Dedifferentiated amniotic fluid mesenchymal stem cell (primary cell): ENCODE measurements at regions not wholly inside any gene's neighbourhood (a gene's known extent, or its start where the extent isn't known, plus 50 kb on each side); places are given as distances from the start of the nearest gene placed in this dataset.
A peak's percentile ranks its signal among the peaks of the same experiment; 100 is the strongest.
"Not testable (repeated sequence)": the region's sequence is repeated elsewhere in the genome, so short reads cannot be mapped to it uniquely, and the experiment has no call there.

ENCODE experiments used
- DNase-seq: peaks from one replicate; pipeline ENCODE4 v3.0.0-alpha.2; 2016; ENCODE audit errors: extremely low spot score

DNA sequence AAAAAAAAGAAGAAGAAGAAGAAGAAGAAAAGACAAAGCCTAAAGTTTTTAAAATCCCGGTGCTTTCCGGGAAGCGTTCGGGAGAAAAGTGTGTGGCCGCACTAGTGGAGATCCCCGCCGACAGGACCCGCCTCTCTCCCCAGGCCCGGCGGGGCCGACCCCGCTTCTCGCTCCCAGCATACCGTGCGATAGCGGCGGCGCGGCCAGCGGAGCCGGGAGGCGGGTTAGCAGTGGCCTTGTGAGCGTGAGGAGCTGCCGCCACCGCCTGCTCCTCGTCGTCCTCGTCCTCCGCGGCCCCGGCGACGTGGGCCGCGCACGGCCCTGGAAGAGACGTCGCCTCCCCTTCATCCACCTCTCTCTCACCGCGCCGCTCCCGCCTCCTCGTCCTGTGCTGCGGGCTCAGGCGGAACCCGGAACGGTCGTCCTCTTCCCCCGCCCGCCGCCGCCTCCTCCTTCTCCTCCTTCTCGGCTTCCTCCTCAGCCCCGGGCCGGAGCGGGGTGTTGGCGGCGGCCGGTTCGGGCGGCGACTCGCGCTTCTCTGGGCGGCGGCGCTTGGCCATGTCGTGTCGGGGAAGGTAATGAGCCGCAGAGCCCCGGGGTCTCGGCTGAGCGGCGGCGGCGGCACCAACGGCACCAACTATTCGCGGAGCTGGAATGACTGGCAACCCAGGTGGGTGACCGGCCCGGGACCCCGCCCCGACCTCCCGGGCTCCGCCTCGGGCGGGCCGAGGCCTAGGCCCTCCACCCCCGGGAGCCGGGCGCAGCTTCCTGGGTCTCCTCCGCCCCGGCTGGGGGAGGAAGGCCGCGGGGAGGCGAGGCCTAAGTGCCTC is 62.6 kb upstream of the CDR2 start:
- peak; percentile 28 for DNase-seq

DNA sequence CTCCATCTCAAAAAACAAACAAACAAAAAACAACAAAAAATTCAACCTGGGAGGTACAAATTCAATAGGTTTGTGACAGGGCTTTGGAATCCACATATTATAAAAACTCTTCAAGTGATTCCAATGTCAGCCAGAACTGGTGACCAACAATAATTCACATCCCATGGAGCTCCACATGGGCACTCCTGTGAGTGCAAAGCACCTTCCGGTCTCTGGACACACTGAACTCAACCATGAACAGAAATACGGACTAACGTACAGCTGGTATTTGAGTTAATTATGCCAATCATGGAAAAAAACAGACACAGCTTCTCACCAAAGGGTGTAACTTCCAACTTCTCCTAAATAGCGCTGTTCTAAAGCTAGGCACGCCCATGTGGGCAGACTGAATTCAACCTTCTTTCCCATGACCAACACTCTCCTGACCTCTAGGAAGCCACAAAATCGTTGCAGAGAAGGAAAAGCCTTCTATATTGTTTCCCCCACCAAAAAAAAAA is 62.0 kb upstream of the CDR2 start:
- not testable (repeated sequence) for DNase-seq

DNA sequence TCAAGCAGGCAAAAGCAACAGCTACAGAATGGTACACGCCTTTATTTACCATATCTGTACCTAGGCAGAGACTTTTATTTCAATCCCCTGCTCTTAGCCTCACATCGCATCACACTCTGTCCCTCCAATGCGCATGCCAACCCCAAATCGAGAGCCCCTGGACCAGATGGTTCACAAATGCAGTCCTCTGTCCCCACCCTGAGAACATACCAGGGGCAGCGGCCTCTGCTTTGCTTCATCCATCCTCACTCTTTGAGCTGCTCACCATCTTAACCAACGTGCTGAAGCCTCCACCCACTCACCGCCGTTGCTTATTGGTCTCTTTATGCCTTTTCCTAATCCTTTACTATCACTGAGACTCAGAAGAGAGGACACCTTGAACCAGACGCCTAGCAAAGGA is 56.9 kb upstream of the CDR2 start:
- DNase-seq: not testable (repeated sequence)

DNA sequence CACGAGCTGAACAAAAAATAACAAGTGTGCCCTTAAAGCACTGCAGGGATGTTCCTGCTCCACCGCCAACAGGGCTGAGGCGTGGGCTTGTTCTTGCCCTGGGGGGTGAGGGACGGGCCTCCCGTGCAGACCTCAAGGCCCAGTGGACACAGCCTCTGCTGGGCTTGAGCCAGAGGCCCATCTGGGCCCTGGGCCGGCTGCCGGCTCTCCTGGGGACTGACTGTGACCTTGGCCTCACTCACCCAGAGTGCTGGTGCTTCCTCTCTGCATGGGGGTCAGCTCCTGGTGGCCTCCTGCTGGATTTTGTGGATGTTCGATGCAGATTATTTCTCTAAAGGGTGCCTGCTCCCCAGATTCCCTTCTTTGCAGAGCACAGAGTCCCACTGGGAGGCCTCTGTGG is 54.2 kb upstream of the CDR2 start:
- no peak for DNase-seq

DNA sequence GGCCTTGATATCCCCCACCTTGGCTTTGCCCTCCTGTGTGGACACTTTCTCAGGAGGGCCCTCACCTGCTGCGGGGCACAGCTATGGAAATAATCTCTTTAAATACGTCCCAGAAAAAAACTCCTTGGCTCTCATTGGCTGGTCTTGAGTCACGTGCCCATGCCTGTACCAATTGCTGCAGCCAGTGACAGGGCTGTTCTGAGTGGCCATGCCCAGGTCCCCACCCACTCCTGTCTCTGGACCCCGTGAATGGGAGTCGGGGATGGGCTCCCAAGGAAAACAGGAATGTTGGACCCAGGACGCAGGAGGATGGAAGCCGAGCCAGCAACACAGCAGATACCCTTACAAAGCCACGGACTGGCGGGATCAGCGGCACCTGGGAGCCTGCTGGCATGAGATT is 53.1 kb upstream of the CDR2 start:
- no peak for DNase-seq

DNA sequence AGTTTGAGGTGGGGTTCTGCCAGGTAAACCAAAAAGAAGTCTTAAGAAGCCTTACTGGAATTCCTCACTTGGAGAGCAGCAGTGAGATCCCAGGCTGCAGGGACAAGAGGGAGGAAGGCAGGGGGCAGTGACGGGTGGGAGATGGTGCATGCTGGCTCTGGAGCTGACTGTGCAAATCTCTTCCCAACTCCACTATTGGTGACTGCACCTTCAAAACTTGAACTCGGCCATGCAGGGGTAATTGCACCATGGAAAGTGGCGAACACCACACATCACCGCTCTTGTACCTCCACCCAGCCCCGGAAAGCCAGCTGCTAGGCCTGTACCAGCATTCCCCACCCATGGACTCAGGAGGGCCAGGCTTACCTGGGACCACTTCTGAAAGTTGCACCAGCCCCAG is 51.4 kb upstream of the CDR2 start:
- DNase-seq: no peak

DNA sequence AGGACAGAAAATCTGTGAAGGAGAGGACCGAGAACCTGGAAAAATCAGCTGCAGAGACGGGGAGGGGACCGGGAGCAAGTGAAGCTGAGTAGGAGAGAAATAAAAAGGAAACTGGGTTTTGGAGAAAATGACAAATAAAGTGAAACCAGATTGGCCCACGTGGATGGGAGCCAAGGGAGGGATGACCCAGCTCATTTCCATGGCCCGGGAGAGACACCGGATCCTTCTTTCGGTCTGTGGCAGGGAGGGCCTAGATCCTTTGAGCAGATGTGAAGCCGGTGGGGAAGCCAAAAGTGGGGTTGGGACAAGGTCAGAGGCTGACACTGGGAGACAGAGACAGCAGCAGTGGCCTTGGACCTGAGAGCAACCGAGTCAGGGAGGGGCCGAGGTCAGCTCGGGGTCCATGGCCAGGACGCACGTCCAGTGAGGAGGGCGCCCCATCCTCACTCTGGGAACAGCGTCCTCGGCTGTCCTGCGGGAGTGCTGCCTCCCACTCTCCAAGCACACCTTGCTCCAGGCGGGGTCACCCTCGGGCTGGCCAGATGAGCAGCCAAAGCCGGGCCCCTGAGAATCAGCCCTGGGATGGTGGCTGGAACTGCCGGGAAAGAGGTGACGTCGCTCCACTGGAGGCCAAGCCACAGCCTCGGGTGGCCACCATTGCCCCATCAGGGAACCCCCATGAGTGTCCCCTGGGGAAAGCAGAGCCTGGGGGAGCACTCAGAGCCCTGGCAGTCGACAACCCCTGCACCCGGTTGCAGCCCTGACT is 50.8 kb upstream of the CDR2 start:
- peak; percentile 44 for DNase-seq

DNA sequence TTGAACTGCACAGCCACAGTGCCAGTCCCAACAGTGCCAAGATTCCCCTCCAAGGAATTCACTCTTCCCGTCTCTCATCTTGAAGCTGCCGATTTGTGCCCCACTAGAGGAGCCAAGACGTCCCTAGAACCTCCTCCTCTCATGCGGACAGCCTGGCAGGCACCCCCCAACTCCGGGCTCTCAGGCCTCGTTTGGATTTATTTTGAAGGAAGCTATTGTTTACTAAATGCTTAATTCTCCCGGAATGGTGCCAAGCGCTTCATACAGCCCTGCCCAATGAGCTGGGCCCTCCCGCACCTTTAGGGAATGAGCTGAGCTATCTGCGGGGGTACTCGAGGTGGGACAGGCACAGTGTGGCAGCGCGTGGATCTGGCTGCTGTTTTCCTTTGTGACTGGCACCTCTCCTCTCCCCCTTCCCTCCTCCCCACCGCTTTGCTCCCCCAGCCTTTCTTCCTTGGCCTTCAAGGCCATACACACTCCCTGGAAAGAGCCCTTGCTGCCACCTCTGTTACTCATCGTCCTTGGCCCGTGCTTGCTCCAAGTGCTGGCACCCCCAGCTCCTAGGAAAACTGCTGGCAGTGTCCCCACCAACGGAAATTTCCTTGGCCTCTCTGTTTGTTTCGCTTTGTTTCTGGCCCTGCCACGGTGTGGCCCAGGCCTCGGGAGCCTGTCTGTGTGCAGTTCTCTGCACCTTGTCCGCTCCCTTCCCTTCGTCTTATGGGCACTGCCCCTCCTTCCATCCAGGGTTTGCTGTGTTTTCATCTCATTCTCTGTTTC is 49.9 kb upstream of the CDR2 start:
- peak; percentile 14 for DNase-seq
